Fibroblast of mammary gland (primary cell): ENCODE measurements at regions not wholly inside any gene's neighbourhood (a gene's known extent, or its start where the extent isn't known, plus 50 kb on each side); places are given as distances from the start of the nearest gene placed in this dataset.
"Not testable (repeated sequence)": the region's sequence is repeated elsewhere in the genome, so short reads cannot be mapped to it uniquely, and the experiment has no call there.

Experiments
- DNase-seq: peaks from one replicate; pipeline ENCODE4 v3.0.0-alpha.2; 2010; ENCODE audit warnings: low read depth
- H3K4me3 ChIP-seq: 2 replicates; pipeline ENCODE4 v1.5.1; 2011; ENCODE audit warnings: low read depth, mild to moderate bottlenecking, low read length, moderate library complexity; ENCODE audit not compliant: control insufficient read depth
- CTCF ChIP-seq: conservative IDR thresholded peaks from 2 replicates; pipeline ENCODE4 v1.5.1; 2011; ENCODE audit warnings: low read depth, low read length, inconsistent platforms; ENCODE audit not compliant: control insufficient read depth, insufficient read depth

DNA sequence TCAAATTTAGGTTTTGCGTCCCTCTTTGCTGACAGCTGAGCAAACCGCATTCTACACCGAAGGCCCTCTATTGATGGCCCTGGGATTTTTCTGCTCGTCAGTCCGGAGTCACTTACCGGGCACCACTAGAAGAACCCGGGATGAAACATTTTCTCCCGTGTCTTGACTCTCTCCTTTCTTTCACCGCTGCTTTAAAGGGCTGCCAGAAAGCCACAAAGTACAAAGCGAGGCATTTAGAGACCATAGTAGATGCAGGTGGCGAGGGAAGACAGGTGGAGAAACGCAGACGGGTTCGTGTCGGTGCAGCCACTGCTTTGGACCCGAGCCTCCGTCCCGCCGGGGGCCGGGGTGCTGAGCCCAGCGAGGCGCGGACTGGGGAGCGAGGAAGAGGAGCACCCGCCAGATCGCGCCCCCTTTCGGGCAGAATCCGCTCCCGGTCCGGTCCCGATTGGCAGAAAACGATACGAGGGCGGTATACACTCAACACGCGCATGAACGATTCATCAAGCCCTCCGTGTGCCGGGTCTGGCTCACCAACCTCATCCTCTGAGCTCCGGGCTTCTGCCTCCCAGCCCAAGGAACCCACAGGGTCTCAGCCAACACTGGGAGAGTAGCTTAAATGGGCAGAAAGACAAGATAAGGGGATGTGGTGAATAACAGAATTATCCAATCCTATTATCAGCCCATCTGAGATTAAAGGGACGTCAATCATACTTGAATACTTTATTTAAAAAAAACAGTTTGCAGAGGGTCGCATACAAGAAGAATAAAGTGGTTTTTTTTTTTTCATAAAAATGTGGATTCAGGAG is 84.9 kb downstream of the TRIM27 start:
- peak; percentile 85 for DNase-seq
- TF ChIP-seq CTCF = peak; percentile 58
- H3K4me3 ChIP-seq = peak overlapping the region; percentile 93

DNA sequence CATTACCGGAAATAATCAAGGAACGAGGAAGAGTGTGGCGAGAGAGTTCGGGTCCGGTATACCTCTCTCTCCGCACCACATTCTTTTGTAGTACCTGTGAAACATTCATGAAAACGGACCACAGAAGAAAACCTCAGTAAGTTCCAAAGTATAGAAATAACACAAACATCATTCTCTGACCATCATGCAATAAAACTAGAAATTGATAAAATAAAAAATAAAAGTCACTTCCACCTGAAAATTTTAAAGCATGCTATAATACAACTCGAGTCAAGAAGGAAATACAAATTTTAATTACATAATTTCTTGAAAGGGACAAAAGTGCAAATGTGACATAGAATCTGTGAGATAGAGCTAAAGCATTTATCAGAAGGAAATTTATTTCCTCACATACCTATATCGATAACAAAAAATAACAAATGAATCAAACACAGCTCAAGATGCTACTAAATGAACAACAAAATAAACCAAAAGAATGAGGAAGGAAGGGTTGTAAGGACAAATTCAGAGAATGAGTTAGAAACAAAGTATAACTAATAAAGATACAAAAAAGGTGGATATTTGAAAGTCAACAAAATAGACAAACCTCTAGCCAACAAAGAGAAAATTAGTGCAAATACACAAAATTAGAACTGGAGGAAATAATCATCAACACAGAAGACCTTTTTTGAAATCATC is 84.2 kb downstream of the TRIM27 start:
- H3K4me3 ChIP-seq = peak overlapping the region; percentile 93
- TF ChIP-seq CTCF = no peak
- no peak for DNase-seq

DNA sequence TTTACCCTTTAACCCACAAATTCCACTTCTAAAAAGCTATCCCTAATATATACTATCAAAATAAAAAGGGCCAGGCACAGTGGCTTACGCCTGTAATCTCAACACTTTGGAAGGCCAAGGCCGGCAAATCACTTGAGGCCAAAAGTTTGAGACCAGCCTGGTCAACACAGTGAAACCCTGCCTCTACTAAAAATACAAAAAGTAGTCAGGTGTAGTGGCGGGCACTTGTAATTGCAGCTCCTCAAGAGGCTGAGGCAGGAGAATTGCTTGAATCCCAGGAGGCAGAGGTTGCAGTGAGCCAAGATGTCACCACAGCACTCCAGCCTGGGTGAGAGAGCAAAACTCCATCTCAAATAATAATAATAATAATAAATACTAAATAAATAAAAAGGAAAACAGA is 82.5 kb downstream of the TRIM27 start:
- no peak for DNase-seq
- TF ChIP-seq CTCF = no peak
- H3K4me3 ChIP-seq = no peak overlapping the region

GRCh38 chr6:28848756-28849155 is 75.0 kb downstream of the TRIM27 start:
- DNase-seq = not testable (repeated sequence)

More at GRCh38 chr6:28848756-28849155, 75.0 kb downstream of the TRIM27 start:
- not testable (repeated sequence) for H3K4me3 ChIP-seq
